HG02642 (cell line): ENCODE measurements at regions not wholly inside any gene's neighbourhood (a gene's known extent, or its start where the extent isn't known, plus 50 kb on each side); places are given as distances from the start of the nearest gene placed in this dataset.

ENCODE experiments used
- ATAC-seq: cut with Tn5 transposase; IDR thresholded peaks from one replicate; pipeline ENCODE4 v1.9.1; 2021; ENCODE audit warnings: mild to moderate bottlenecking; ENCODE audit not compliant: unreplicated experiment, poor library complexity

DNA sequence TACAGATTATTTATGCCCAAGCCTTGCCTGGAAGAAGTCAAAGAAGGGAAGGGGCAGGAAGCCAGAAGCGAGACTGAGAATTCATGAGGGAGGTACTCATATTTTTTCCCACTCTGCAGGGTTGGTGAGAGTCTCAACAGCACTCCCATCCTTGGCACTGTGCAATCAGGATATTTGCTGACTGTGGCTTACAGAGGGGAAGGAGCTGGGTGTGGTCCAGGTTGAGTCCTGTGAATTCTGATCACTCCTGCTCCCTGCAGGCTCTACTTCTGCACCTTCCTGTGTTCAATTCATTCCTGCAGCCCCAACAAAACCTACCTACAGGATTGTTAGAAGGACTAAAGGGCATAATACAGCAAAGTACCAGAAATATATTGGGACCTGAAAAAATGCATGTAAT, 530.5 kb downstream of the INSC start:
- no peak for ATAC-seq

DNA sequence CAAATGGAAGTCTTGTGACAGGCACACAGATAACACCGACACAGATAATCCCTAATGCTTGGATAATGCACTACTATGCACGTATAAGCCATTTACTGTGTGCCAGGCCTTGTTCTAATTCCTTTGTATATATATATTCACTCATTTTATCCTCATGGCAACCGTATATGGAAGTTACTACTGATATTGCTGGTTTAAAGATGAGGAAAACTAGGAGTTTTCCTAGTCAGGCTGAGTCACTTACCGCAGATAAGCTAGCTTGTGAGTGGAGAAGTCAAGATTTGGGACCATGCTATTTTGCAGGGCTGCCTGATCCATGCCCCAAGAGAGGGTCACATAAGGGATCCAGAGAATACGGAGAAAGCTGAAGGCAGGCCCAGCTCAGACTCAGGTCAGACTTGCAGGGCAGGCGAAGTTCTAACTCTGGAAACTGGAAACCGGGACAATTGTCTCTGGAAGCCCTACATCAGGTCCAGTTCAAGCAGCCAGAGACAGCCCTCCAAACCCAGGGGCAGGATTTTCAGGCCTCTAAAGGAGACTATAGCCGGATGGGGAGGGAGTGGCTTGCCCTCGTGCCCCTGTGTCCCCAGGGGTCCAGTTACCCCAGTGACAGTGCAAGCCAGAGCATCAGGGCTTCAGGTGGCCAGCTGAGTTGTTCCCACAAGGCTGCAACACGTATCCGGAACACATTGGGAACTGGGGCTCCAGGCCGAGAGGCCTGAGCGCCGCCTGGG, 534.8 kb downstream of the INSC start:
- peak; percentile 22 for ATAC-seq

DNA sequence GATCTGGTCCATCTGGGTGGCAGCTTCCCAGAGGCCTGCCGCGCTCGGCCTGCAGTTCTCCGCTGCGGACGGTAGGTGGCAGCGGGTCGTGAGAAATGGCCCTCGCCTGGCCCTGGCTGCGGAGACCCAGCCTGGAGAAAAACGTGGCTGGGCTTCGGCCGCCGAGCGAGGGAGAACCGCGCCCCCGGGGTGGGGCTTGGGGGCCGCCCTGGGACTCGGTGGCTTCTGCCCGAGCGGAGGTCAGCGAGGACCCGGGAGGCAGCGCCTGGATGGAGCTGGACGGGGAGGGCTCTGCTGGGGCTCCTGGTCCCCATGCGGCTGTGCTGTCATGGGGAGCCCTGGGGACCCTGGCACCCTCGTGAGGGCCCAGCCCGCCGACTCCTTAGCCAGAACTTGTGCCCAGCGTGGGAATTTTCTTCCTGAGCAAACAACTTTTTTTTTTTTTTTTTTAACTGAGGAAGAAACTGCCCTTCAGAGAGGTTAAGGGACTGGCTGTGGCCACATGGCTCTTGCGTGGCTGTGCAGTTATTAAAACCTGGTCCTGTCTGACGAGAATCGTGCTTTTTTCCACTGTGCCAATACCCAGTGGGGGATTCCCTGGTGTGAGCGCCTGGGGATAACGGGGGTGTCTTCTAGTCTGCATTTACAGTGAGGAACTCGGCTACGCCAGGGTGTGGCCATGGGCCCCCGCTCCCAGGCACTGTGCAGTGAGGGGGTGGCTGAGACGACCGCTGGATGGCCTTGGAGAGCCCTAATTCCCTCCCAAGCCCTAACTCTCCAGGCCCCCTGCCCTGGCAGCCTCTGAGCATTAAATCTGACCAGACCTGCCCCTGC, 535.6 kb downstream of the INSC start:
- ATAC-seq: peak; percentile 97

DNA sequence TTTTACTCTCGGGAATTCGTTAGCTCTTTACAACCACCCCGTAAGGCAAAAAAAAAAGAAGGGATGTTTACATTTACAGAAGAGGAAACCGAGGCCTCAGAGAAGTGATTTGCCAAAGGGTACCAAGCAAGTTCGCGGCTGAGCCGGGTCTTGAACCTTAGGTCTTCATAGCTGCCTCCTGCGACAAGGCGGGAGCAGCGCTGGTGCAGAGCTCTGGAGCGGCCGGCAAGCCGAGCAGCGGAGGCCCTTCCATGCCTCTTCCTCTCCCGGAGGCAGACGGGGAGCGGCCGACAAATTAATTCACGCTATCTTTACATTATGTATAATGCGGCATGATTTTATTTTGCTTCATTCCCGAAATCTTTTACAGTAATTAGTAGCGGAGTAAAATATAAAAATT, 536.3 kb downstream of the INSC start:
- no peak for ATAC-seq

DNA sequence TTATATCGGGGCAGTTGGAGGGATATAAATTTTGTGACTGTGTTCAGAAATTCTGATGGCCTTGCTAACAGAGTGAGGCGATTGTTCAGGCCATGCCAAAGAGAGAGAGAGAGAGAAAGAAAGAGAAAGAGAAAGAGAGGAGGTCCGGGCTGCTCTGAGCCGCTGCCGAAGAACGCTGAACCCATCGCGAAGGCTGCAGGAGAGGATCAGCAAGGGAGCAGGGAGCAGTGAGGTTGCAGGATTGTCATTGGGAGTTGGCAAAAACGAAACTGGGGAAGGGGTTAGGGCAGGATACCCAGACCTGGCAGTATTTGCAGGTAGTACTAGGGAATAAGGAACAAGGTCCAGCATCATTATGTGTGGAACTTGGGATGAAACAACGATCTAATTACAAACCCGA, 537.1 kb downstream of the INSC start:
- ATAC-seq: no peak

DNA sequence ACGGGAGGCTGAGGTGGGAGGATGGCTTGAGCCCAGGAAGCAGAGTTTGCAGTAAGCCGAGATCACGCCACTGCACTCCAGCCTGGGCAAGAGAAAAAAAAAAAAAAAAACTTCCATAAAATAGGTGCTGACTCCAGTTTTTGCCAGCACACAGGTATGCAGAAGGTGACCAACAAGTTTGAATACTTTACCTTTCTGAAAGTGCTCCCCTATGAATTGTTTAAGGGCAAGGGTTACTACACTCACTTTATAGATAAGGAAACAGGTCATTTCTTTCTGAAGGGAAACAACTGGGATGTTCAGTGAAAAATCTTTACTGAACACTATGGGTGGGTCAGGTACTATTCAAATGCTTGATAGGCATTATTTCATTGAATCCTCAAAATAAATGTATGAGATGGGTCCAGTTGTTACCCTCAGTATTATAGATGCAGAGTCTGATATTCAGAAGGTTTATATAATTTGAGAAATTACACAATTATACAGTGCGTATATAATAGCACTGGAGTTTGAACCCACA, 538.5 kb downstream of the INSC start:
- ATAC-seq: no peak

DNA sequence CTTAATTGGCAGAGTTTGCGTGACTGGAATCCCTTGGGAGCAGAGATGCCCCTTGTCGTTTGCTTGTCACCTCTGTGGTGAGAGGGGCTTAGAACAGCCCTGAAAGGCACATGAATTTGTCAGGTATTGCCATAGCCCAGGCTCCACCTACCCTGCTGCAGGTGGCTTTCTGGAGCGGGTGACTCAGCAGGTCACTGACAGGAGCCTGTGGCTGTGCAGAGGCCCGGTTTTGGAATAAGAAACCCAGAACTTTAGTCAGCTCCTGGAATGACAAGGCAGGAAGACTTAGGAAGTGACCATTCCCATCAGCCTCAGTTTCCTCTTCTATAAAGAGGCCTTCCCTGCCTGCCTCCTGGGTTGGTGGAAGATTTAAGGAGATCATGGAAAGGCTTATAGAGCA, 539.7 kb downstream of the INSC start:
- ATAC-seq: no peak

DNA sequence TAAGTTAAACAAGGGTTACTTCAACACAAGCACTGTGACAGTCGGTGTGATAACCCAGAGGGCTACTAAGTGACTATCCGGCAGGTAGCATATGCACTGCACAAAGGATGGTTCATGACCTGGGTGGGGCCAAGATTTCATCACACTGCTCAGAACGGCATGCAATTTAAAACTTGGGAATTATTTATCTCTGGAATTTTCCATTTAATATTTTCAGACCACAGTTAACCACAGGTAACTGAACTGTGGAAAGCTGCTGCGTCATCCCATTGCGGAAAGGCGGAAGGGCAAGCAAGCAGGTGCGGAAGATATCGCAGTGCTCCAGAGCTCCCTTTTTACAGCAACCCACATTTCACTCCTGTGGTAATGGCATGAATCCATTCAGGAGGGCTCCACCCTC, 540.8 kb downstream of the INSC start:
- ATAC-seq: no peak

DNA sequence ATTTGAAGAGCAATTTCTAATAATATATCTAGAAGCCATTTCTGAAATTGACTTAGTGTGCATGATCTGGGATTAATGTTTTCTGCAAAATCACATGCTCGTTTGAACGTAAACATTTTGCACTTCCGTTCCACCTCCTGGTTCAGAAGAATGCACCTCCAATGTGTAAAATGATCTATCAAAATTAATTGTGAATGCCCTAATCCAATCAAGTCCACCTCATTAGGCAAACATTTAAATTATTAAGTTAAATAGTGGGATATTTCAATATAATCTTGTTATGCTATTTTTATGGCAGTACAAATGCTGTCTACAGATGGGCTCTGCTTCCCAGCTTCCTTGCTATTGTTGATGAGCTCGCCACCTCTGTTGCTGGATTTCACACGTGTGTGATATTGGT, 542.5 kb downstream of the INSC start:
- ATAC-seq: no peak

DNA sequence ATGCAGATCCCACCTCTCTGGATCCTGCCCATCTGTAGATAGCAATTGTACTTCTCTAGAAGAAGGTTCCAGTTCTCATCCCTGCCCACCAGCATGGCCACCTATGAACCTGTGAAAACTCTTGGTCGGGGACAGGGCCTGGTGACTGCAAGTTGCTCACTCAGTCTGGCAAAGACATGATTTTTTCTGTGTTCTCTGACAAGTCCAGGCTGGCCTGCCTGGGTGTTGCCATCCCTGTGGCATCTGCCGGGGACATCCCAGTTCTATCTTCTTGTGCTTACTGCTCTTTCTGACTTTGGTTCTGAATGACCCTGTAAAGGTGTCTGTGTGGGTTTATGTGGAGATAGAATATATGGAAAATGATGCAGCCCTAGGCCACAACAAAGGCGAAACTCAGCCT, 545.8 kb downstream of the INSC start:
- no peak for ATAC-seq

DNA sequence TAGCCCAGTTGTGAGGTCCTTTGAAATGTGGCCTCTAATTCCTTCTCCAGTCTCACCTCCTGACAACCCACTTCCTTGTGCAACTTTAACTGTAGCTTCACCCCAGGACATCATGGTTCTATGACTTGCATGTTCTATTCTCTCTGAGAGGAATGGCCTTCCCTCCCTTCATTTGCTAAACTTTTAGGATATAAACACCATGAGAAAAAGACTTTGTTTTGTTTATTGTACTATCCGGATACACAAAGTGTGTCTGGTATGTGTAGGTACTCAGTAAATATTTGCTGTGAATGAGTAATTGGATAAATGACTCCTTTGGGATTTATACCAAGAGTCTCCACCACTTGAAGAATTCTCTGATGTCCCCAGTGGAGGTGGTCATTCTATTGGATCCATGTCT, 547.6 kb downstream of the INSC start:
- no peak for ATAC-seq

DNA sequence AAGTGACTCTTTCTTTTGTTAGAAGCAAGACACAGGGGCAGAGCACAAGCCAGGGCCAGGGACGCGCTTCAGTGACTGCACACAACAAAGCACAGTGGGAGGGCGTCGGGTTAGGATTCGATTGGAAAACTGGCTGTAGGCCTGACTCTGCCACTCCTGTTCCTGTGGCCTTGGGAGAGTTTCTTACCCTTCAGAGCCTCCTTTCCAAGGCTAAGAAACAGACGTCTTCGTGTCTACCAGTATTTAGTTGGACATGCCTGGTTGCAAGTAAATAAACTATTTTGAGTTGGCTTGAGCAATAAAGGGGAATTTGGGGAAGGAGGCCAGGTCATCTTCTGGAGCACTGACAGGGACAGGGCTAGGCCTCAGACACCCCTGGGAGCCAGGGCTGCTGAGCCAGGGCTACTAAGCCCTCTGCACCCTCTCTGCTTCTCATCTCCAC, 549.1 kb downstream of the INSC start:
- ATAC-seq: no peak

DNA sequence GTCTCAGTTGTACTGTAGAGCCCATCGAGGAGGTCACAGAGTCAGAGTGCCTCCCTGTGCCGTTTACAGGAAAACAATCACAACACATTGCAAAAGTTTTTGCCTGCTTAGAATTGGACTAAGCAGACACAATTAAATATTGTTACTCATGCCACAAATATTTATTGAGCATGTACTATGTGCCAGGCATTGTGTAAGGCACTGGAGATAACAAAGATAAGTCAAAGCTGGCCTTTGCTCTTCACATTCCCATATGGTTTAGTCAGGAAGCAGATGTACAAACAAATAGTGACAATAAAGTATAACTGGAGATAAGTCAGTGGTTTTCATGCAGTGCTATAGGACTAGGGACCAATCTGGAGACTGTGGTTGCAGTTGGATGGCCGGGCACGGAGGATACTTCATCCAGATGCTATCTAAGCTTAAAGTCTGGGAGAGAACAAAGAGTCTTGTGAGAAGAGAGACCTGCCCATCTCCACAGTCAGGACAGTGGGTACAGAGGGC, 550.7 kb downstream of the INSC start:
- ATAC-seq: no peak

DNA sequence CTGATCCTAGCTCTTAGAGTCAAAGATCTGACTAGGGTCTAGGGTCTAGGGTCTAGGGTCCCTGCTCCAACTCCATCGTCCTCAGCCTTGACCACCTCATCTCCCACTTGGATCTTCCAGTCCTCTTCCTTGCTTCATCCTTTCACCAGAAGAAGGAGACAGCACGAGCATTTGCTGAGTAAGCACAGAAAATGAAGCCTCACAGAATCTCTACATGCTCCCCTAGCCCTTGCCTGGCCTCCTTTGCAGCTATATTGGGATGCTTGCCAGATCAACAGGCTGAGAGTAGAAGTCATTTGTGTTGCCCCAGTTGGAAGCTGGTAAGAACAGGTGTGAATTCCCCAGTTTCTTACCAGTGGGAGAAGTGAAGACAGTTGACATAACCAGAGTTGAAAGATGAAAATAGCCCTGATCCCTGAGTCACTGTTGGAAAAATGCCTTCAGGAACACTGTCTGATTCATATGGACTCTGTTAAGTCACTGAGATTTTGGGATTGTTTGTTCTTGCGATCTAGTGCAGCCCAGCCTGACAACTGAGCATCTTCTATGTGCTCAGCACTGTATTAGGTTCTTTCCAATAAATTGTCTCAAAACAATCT, 552.5 kb downstream of the INSC start:
- no peak for ATAC-seq

DNA sequence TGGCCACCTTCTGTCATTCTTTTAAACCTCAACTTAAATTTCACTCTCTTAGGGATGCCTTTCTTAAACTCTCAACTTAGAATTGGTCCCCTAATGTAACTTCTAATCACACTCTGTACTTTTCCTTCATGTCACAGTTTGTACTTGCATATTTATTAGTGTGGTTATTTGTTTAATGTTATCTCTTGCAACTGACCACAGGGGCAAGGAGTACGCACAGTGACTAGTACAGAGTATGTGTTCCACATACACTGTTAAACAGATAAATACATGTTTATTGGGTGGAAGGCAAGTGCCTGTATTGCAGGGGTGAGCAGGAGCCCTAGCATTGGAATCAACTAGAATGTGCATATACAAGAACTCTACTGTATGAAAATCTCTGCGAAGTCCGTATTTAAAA, 554.0 kb downstream of the INSC start:
- ATAC-seq: no peak

DNA sequence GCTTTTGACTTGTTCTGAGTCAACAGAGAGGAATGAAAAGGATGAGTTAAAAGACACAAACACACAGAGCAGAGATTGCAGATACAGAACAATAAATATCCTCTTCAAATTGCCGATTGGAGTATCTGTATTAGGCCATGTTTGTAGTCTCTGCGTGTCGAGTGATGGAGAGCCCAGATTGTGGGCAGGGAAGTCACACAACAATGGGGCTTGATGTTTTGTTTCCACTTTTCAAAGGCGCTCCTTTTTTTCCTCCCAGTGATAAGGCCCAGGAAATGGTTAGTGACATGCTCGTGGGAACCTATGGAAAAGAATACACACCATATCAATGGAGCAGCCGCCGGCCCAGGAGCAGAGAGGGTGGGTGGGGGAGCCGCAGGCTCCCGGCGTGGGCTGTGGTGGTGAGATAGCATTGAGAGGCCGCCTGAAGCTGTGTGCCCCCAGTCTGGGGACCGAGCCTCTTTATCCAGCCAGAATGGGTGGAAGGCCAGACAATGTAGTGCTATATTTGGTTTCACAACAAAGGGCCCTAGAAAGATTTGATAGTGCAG, 555.9 kb downstream of the INSC start:
- ATAC-seq: no peak

DNA sequence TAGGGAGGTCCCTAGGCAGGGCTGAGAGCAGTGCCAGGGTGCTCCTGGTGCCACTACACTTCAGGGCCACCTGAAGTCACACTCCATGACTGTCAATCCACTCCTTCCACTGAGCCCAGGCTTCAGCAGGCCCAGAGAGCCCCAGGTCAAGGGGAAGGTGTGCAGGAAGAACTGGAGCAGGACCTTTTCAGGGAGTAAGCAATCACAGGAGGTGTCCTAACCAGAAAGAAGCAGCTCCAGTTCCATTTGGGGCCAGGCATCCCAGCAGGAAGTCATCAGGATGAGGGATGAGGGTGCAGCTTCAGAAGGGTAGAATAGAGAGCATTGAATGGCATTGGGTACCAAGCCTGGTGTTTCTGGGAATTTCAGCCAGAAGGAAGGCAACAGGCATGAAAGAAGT, 556.5 kb downstream of the INSC start:
- ATAC-seq: no peak

DNA sequence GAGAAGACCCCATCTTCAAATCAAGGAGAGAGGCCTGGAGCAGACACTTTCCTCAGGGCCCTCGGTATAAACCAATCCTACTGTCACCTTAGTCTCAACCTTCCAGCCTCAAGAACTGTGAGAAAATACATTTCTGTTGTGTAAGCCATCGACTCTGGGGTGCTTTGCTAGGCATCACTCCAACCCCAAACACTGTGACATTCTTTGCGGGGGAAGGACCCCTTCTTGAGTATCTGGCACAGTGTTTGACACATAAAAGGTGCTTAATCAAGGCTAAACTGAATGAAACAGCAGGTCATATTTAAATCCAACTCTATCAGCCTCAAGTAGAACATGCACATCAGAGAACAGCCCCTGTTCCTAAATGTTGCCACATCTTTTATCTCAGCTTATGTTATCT, 558.1 kb downstream of the INSC start:
- no peak for ATAC-seq

DNA sequence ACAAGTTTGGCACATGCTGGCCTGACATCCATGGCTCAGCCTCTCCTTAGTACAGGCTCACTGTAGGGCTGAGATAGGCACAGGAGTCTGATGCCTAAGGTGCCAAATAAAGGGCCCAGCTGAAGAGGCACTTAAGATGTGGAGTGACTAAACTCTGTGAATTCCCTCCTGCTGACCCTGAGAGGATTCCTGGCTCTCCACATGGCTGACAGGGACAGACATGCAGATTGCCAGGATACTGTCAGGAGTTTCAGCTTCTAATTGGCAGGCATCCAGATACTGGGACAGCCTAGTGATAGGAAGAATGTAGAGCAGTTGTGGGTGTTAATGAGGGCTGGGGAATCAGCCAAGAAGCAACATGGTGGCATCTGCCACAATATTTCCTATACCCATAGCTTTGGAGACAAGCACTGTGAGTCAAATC, 558.7 kb downstream of the INSC start:
- ATAC-seq: no peak

DNA sequence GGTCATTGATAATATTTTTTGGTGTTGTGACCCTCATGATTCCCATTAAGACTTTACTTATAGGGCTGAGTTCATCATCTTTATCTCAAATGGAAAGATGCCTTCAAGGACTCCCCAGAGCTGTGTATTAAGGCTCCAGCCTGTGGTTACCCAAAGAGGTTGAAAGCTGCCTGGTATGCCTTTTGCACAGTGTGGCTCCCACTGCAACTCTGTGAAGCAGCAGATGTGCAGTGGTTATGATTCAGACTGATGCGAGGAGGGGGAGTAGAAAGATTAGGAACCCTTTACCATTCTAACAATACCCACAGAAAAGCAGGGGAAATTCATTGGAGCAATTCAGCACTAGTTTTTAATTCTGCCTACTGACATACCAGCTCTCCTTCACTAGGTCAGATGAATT, 560.0 kb downstream of the INSC start:
- no peak for ATAC-seq

DNA sequence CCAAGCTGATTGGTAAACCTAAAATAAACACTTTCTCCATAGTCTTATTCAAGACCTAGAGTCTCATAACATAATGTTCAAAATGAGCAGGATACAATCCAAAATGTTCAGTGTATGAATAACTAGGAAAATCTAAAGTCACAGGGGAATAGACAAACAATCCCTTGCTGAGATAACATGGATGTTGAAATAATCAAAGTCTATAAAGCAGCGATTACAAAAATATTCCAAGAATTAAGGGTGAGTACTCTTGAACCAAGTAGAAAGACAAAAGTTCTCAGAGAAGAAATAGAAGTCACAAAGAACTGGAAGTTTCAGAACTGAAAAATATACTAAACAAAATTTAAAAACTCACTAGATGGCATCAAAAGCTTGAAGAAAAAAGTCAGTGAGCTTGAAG, 561.0 kb downstream of the INSC start:
- ATAC-seq: no peak
